A549 (cell line): ENCODE measurements at regions not wholly inside any gene's neighbourhood (a gene's known extent, or its start where the extent isn't known, plus 50 kb on each side); places are given as distances from the start of the nearest gene placed in this dataset.

ENCODE experiments used
- ATOH8 ChIP-seq: fragments of 250-450 bp; sonication (Bioruptor Pico); IDR thresholded peaks from 2 replicates; pipeline ENCODE4 v1.5.0; 2020; ENCODE audit warnings: low read depth, mild to moderate bottlenecking, moderate library complexity
- CHD2 ChIP-seq: fragments of 150-350 bp; IDR thresholded peaks from 2 replicates; pipeline ENCODE4 v1.6.1; 2014; ENCODE audit warnings: low read length; ENCODE audit not compliant: partially characterized antibody
- CTCF ChIP-seq: fragments of >200 bp; sonication (Bioruptor Twin); formaldehyde crosslinking; IDR thresholded peaks from 3 replicates; pipeline ENCODE4 v1.5.1; 2016
- E2F6 ChIP-seq: IDR thresholded peaks from 2 replicates; pipeline ENCODE4 v1.6.1; 2012; ENCODE audit warnings: low read depth, borderline replicate concordance
- ELK1 ChIP-seq: fragments of 150-350 bp; IDR thresholded peaks from 2 replicates; pipeline ENCODE4 v1.6.1; 2014; ENCODE audit warnings: low read depth, mild to moderate bottlenecking, low read length
- ESRRA ChIP-seq: fragments of 150-350 bp; IDR thresholded peaks from 2 replicates; pipeline ENCODE4 v1.6.1; 2014; ENCODE audit warnings: mild to moderate bottlenecking, low read length, borderline replicate concordance
- JUN ChIP-seq, 2 experiments: fragments of >200 bp; sonication (Bioruptor Twin); formaldehyde crosslinking; IDR thresholded peaks; 2 replicates in 1 of 2; 3 replicates in 1 of 2; pipeline ENCODE4 v1.6.1; 2016 to 2017
- PBX3 ChIP-seq: IDR thresholded peaks from 2 replicates; pipeline ENCODE4 v1.6.1; 2012
- POLR2A ChIP-seq: IDR thresholded peaks from 2 replicates; pipeline ENCODE4 v1.6.1; 2012; ENCODE audit warnings: mild to moderate bottlenecking, low read length
- RAD21 ChIP-seq, 2 experiments: fragments of >200 bp in 1 of 2; sonication (Bioruptor Twin) in 1 of 2; formaldehyde crosslinking in 1 of 2; IDR thresholded peaks in 1 of 2; conservative IDR thresholded peaks in 1 of 2; 2 replicates in 1 of 2; 3 replicates in 1 of 2; pipeline ENCODE4 v1.6.1; 2012 to 2018; ENCODE audit warnings: inconsistent platforms in 1 of 2
- RCOR1 ChIP-seq: fragments of 150-350 bp; IDR thresholded peaks from 2 replicates; pipeline ENCODE4 v1.6.1; 2014; ENCODE audit warnings: antibody characterized with exemption, low read length, low read depth
- ZNF302 ChIP-seq: fragments of 250-450 bp; sonication (Bioruptor Pico); IDR thresholded peaks from 2 replicates; pipeline ENCODE4 v1.9.0; 2021; ENCODE audit warnings: inconsistent platforms, mild to moderate bottlenecking, moderate library complexity

- TF ChIP-seq ELK1 (no peak), JUN (IDR thresholded peaks at IDR 0.05) (no peak), ATOH8 (CRISPR knock-in tag) (no peak), RAD21 (conservative IDR thresholded peaks at IDR 0.05 in 1 of 2, IDR thresholded peaks at IDR 0.05 in 1 of 2) (peak; percentile 30 to 42; a peak in 1 of 5 replicates), E2F6 (no peak), ESRRA (no peak), RCOR1 (no peak), POLR2A (no peak), PBX3 (no peak), ZNF302 (CRISPR knock-in tag) (no peak), CTCF (no peak; the same call in 2 of the 3 replicates), CHD2 (no peak)
Observed at GRCh38 chr15:62691008-62691407, 351.5 kb upstream of the TPM1 start.
